ENCODE measurements at regions not wholly inside any gene's neighbourhood (a gene's known extent, or its start where the extent isn't known, plus 50 kb on each side); places are given as distances from the start of the nearest gene placed in this dataset.

DNA sequence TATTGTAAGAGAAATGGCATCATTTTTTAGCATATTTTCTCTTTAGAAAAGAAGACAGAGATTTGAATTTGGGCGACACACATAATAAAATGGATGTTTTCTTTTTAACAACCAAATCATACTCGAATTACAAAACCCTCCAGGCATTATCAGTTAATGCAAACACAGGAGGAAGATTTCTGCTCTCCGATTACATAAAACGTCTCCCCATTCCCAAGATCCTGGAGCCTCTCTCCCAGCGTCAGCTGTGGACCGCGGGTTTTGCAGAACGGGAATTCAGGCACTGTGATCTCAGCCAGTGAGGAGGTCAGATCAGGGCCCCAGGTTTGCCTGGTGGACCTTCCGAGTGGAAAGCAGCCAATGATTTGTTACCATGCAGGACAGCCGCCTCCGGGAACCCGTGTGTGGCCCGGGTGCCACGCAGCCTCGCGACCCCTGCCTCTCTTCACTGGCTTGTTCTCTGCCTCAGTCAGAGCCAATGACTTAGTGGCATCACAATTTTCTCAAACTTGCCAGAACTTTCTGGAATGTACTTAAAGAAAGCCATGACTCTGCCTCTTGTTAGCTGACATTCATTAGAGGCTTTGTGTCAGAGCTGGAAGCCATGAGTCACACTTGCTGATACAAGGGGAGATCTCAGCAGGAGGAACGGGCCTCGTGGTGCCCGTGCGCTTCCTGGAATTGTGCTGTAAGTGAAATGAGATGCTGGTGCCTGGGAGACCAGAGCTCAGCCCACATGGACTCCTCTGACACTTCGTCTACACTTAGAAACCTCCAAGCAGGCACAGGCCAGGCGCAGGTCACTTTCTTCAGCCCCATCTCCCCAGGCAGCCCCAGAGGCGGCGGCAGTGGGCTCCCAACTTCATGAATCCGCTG lies 246.1 kb downstream of the KLF6 start:
- no peak for DNase-seq

DNA sequence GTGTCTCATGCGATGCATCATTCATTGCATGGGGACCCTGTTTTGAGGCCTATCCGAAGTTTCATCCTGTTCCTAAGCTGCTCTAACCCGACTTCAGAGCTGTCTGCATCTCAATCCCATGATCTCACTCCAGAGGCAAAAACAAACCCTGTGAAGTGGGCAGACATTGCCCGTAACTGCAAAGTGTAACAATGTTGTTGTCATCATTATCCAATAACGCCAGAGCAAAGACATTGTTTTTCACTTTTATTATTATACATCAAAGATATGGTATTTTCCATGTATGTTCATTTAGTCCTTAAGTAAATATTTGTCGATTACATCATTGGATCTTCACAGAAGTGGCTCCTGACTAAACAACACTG lies 246.7 kb downstream of the KLF6 start:
- DNase-seq, result no peak

DNA sequence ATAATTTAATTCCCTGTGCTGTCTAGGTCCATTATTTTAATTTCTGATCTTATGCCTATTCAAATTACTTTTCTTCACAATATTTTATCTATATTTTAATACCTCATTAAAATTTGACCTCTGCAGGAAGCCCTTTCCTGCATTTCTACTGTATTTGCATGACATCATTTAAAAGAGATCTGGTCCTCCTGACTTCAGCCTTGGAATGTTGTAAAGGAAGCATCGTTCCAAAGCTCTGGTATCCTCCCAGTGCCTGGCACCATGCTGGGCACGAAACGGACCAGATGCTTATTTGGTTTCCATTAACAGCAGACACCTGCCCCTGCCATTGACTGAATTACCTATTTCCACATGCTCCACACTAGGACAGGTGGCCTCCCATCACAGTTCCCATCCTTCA lies 247.5 kb downstream of the KLF6 start:
- no peak for DNase-seq

DNA sequence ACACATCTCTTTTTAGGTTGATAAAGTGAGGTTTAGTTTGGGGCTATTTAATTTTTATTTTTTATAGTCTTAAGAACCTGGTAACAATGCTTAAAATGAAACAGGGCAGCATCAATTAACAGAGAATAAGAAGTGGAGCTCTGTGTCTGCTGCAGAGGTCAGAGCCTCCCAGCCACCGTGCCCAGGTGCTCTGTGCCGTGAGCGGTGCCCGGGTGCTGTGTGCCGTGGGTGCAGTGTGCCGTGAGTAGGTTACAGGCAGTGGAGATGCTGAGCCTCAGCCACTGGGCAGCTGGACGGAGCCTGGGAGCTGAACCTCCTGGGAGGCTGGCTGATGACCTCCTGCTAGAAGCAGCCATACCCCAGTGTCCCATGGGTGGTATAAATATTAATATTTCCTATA lies 250.0 kb downstream of the KLF6 start:
- DNase-seq, result no peak

DNA sequence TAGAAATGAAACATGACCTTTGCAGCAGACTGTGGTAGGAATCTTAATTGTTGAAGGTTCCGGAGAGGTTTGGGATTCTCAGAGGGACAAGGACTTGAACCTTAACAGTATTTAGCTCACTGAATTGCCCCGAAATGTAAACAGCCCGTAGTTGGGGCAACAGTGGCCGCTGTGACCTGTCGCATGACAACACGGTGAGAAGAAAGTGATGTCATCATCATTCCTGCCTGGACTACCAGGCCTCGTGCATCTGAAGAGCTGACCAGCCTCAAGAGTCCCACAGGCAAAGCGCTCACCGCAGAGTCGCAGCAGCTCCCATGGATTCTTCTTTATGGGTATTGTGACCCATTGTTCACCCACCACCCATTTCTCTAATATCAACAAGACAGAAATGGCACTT lies 250.6 kb downstream of the KLF6 start:
- DNase-seq, result no peak

DNA sequence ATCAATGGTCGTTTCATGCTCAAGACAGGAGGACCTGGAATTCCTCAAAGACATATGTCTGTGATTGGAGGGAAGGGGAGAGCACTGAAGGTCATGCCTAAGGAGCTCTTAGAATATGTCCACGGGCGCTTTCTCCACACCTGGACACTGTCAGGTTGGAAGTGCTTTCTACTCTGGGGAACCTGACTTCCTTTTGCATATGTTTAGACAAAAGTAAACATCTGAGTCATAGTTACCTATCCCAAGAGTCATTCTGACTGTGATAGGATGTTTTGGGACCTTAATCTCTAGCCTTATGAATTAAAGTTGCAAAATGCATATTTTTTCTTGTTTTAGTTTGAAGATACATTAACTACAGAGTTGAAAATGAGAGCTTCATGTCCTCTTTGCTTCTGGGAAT lies 251.7 kb downstream of the KLF6 start:
- DNase-seq, result no peak

DNA sequence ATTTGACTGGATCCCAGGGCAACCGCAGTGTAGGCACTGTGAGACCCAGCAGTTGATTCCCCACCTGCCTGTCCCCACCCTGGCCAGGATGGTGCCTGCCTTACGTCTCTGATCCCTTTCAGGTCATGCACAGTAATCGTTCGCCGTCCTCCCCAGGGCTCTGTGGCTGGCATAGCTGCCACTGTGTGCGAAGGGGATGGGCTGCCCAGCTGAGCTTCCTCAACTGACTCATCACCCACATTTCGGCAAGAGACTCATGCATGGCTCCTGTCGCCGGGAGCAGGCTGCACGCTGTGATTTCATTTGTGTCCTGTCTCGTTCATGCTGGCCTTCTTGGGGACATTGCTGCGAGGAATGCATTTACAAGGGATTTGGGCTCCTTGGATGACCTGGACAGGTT lies 252.4 kb downstream of the KLF6 start:
- no peak for DNase-seq

DNA sequence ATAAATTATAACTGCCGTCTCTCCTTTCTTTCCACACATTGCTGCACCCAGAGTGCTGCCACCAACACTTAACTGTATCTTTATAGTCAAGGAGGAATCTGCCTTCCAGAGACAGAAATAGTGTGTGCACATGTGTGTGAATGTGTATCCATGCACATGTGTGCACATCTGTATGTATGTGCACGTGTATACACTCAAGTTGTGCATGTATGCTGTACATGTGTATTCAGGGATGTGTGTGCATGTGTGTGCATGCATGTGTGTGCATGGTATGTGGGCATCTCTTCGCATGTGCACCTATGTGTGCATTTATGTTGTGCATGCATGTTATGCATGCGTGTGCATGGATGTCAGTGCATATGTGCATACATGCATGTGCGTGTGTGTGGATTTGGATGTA lies 253.3 kb downstream of the KLF6 start:
- DNase-seq, result no peak

DNA sequence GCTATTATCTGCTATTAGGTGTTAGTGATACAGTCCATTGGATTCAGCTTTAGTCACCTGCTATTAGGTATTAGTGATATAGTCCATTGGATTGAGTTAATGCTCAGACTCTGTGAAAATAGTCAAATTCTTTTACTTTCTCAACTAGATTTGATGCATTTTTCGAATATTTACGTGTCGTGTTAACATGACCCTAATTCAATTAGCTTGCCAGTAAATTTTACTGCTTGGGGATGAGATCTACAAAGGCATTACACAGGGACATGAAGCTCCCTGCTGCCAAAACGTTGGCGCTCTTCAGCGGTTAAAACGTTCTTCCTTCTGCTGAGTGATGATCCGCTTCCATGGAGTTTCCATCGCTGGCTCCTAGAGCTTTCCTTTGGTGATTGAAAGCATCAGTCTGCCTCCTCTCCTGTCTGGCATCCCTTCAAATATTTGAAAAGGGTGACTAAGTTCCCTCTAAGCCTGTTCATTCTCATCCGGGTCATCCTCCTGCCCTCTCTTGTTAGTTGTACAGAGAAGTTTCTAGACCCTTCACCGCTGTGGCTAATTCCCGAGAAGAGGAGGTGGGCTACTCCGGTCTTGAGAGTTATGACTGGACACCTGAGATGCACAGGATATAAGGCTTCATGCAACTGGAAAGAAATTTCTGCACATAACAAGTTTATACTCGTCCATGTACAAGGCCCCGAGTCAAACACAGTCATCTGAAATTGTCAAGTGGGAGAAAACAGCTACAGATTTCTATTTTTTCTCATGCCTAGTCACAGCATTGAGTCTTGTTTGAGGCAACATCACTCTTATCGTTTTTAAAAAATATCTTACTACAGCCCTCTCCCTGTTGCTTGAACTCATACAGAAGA lies 254.0 kb downstream of the KLF6 start:
- DNase-seq, result no peak

DNA sequence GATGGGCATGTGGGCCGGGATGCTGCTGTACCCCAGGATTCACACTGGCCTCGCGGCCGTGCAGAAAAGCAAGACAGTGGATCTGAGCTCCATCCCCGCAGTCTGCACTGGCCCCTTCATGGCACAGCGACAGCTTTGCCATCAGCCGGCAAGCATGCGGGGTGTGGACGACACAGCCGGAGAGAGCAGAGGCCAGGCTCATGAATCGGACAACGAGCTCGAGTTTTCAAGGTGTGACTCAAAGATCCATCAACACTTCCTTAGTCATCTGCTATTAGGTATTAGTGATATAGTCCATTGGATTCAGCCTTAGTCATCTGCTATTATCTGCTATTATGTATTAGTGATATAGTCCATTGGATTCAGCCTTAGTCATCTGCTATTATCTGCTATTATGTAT lies 254.7 kb downstream of the KLF6 start:
- DNase-seq, result no peak

DNA sequence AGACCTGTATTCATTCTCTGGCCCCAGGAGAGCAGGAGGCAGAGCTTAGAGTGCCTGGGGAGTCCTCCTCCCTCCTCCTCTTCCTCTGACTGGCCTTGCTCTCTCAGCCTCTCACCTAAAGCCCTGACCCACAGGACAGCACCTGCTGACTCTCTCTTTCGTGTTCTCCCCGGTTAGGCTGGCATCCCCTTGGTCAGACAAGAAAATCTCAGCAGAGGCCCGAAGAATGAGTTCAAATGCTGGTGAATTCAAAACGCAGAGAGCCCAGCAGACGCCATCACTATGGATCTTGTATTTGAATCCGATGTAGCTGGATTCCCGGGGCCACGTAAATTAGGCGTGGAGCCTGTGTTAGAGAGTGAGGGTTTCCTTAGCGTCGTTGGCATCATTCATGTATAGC lies 255.3 kb downstream of the KLF6 start:
- no peak for DNase-seq

DNA sequence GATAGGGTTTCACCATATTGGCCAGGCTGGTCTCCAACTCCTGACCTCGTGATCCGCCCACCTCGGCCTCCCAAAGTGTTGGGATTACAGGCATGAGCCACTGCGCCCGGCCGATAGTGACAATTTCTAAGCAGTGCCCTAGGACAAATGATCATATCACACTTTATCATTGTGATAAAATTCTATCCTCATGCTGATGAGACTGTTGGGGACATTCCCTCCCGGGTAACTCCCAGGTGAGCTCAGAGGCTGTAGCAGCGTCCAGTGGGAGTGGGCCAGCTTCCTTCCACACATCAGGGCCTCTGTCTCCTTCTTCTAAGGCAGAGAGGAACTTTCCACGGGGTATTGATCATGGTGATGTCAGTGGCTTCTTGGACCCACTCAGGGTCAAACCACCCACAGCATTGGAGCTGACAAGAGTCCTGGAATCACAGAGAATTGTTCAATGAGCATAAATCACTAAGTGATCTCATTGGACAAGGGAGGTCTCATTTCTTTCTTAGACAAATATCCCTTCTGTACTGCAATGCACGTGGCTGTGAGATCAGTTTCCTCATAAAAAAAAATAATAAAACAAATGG lies 256.1 kb downstream of the KLF6 start:
- DNase-seq, result no peak

DNA sequence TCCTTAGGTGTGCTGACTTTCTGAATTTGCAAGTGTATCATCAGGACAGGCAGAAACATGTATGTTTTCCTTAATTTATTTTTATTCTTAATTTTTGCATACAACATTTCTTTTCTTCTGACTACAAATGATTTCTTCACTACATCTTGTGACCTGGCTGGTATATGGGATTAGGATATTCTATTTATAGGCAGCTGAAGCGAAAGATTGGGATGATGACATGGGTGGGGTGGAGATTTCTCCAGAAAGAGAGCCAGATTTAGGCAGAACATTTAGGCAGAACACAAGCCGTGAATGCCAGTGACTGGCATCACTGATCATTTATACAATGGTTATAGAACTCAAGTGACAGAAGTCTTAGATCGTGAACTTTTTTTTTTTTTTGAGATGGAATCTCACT lies 256.7 kb downstream of the KLF6 start:
- DNase-seq, result no peak

DNA sequence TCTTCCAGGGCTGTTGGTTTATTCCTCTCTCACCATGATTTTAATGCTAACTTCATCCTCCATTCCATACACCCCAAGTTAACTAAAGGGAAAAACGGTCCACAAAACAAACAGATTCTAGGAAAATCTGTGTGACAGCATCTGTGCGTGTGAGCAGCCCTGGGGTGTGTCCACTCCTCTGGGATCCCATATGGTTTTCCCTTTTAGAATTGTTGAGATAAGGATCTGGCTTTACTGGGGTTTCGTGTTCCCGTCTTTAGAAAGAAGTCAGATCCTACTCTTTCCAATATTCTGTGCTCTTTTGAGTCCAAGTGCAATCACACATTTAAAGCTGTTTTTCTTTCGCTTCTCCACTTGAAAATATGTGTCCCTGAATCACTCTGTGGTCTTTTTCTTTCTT lies 257.1 kb downstream of the KLF6 start:
- no peak for DNase-seq

DNA sequence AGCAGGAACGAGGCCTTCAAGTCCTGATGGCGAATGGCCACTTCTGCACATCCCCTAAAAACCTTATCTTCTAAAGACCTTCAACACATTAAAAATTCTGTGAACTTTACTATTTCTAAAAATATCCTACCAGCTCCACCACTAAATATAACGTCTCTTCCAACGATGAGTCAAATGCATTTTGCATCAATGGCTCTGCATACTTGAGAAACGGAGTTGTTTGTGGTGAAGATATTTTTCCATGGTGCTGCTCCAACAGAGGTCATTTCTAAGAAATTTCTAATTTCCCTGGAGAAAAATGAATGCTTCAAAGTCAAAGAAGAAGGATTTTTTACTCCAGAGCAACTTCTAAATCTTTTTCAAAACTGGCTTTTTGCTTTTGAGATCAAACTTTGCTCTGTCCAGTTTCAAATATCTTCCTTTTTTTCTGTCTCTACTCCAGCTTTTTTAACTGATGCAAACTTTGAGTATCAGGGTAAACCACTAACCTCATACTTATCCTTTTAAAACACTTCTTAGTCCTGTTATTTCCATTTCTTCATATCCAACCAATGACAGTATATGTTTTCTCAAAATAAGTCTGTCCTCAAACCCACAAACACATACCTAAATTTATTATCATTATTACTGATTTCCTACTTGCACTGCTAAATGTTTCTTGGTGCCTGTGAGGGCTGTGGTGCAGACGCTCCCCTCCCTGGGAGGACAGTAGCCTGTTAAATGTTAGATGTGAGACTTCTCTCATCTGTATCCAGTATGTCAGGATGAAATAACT lies 258.1 kb downstream of the KLF6 start:
- no peak for DNase-seq

DNA sequence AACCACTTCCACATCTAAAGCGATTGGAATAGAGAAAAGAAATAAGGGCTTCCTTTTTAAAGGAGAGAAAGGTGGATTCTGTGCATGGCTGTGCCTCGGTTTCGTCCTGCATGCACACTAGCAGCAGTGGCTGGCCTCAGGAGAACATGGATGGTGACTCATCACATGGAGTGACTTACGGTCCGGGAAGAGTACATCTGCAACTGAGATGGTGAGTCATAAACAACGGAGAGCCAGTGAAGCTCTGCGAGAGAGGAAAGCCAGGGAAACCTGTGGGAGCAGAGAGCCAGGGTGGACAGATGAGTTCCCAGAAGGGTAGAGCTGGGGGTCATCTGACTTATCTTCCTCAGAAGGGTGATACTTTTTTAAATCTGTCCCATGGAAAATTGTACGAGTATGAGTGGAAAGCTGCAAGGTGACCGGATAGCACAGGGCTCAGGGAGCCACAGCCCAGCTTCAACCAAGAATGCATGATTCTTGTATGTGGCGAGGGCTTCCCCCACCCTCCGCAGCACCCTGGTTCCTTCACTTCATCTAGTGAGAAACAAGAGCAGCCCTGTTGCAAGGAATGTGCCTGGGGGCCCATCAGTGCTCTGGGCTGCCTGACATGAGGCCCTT lies 259.1 kb downstream of the KLF6 start:
- no peak for DNase-seq

DNA sequence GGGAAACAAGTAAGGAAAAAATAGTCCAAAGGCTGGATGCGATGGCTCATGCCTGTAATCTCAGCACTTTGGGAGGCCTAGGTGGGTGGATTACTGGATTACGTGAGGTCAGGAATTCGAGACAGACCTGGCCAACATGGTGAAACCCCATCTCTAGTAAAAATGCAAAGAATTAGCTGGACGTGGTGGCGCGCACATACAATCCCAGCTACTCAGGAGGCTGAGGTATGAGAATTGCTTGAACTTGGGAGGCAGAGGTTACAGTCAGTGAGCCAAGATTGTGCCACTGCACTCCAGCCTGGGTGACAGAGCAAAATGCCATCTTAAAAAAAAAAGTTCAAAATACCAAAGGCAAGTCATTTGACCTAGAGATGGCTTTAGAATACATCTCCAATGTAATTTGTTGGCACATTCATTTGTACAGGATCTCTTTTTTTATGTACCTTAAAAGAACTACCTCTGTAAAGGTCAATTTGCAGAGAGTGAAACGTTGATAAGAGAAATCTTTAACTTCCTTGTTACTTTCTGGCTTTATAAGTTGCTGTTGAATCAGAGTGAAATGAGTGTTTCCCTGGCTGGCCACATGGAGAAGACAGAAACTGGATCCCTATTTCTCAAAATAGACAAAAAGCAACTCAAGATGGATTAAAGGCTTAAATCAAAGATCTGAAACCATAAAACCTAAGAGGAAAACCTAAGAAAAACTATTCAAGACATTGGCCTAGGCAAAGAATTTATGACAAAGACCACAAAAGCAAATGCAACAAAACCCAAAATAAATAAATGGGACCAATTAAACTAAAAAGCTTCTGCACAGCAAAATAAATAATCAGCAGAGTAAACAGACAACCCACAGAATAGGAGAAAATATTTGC lies 260.7 kb downstream of the KLF6 start:
- no peak for DNase-seq

DNA sequence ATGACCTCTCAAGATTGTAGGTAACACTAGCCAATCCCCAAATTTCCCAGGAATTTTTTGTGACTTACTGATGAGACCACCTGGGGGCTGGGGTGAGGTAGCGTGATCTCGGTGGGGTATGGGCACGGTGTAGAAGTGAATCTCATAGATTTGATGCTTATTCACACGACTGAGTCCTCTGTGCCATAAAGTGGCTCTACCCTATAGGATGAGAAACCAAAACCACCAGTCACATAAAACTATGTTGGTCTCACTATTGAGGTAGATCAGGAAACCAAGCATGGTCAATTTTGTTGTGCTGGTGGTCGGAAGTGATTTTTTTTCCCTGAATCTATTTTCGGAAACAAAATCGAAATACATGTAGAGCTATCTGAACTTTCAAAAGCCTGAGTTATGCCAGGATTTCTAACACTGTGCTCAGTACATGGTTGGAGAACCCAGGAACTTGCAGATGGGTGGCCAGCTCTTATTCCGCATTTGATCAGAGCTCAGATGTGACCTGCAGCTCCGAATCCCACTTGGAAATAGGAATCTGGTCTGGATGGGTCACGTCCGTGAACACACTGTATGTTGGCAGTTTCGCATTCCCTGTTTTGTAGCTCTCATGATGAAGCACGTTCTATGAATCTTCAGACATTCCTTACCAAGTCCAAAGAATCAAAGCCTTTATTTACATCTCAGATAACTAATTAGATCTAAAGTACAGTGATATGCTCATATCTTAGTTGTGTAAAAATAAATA lies 261.5 kb downstream of the KLF6 start:
- DNase-seq, result no peak

DNA sequence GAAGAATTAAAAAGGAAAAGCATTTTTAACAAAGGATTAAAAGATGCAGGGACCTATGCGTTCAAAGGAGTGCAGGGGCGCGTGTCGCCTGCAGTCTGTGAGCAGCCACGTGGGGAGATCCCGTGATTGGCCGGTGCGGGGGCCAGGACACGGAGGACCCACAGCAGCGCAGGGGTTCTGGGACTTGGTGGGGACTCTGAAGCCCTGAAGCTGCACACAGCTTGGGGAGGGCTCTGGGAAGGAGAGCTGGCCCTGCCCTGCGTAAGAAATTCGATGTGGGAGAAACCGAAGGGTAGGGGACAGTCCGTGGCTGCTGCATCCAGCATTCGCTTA lies 268.1 kb downstream of the KLF6 start:
- no peak for DNase-seq

DNA sequence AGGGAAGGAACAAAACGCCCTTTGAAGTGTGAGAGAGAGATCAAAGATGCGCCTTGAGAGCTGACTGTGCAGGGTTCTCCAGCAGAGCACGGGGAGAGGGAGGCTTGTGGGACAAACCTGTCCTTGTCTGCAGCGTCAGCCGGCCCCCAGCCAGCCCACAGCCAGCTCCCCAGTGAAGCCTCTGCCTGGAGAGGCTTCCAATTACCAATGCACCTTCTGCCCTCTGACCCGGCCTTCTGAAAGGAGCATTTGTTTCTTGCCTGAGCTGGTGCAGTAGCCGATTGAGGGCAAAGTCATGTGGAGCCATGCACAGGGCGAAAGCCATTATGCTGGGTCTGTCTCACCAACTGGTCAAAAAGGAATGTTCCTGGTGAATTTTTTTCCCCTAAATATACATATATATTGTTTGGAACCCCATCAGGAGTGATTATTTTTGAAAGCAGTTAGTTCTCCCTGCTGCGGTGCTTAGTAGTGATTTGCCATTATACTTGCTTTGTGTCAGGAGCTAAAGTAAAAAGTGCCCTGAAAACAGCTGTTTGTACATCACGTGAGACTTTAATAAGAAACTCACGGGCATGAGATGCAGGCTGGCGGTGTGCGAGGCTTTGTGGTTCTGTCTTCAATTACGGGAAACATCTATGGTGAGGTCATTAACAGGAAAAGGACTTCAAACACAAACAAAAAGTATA lies 268.6 kb downstream of the KLF6 start:
- no peak for DNase-seq

All from hippocampal formation (tissue), 2 donors.